ENCODE measurements at regions not wholly inside any gene's neighbourhood (a gene's known extent, or its start where the extent isn't known, plus 50 kb on each side); places are given as distances from the start of the nearest gene placed in this dataset.

GRCh38 chr11:114880442-114880841, 202.1 kb downstream of the NXPE2 start:
- DNase-seq: no peak

- no peak for DNase-seq
Measured at GRCh38 chr11:114883472-114883871, 205.1 kb downstream of the NXPE2 start.

GRCh38 chr11:114886644-114887265, 208.4 kb downstream of the NXPE2 start:
- no peak for DNase-seq

DNA sequence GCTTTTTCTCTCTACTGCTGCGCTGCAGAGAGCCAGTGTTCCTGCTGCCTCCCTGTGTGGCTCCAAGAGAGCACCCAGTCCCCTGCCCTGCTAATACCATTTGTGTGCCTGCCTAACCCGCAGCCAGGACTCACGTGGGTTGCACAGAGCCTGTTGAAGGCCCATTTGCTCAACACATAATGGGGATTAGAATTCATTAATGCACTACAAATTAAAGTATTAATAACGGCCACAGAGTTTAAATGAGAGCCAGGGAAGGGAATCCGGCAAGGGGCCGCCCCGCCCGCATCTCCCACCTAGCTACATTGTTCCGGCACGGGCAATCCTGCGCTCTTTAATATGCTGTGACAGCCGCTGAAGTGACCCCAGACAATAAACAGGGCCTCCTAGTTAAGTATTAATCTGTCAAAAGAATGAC, 211.3 kb downstream of the NXPE2 start:
- no peak for DNase-seq

DNA sequence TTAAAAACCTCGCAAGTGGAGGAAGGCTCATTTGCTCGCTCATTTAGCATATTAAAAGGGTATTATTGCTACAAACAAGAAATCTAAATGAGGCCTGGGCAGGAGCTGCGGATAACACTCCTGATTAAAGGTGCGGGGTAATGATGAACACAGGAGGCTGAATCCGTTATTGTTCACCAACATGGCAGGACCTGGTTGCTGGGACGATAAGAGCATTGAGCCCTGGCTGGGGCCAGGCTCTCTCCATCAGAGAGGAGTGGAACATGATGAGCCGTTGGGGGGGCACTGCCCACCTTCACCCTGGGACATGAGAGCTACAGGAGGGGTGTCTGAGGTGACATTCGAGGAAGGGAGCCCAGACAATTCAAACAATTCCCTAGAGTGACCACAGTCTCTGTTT, 211.7 kb downstream of the NXPE2 start:
- no peak for DNase-seq

DNA sequence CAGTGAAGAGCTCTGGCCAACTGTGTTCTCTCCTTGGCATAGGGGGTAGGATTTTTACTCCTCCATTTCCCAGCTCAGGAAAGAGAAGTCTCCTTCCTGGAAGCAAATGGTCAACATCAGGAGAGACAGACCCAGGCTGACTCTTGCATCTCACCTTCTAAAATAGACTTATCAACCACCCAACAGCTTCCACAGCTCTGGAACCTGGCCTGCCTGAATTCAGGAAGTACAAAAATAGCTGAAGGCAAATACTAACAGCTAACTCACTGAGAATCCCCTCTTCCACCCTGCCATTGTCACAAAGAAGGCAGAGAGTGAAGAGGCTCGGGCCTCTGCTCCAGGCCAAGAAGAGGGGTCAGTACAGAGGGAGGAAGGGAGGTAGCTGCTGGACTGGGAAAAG, 213.6 kb downstream of the NXPE2 start:
- no peak for DNase-seq

DNA sequence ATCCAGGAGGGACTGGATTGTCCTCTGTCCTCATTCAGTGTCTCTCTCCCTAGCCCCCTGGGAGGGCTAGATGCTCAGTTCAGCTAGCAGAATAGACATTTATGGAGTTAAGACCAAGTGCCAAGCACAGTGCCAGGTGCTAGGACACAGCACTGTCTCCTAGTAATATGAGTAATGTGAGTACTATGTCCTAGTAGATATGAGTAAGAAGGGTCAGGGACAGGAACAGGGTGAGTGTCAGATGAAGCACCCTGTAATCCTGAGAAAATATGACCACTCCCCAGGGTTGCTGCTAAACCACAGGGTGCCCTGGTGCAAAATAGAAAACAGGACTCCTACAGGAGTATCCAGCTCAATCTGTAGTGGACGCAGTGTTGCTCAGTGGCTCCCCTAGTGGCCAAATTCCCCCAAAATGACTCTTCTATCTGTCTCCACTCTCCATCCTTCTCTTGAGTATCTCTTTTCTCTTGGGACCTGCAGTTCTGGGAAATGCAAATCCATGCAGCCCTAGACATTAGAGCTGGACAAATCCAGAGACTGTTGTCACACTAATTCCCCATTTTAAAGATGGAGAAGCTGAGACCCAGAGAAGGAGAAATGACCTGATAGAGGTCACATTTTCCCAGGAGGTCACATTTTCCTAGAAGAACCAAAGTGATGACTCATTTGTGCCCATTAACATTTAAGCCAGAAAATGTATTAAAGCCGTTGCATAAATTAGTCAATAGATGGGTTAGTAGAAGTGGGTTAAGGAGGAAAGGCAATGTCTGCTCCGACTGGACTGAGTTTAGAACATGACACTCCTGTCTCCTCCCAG, 214.3 kb downstream of the NXPE2 start:
- peak in 1 of 2 experiments; percentile 14 for DNase-seq

DNA sequence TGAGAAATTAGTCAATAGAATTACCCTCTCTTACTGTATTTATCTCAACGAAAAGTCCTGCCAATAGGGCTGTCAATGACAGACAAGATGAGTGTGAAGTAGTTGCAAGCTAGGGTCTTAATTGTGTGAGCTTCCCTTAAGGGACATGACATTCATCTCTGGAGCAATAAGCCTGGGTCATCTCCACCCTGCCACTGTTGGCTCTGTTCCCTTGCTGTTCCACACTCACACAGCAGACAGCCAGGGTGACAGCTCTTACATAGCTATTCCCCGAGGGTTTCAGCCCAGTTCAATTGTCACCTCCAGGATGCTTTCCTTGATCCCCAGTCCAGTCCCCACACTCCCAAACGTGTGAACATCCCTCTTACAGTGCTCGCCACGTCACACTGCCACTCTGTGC, 215.0 kb downstream of the NXPE2 start:
- DNase-seq: no peak

DNA sequence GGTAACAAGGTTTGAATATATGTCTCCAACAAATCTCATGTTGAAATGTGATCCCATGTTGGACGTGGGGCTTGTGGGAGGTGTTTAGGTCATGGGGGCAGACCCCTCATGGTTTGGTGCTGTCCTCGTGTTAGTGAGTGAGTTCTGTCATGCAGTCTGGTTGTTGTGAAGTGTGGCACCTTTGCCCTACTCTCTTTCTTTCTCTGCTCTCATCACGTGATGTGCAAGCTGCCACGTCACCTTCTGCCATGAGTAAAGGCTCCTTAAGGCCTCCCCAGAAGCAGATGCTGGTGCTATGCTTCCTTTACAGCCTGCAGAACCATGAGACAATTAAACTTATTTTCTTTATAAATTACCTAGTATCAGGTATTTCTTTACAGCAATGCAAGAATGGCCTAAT, 218.3 kb downstream of the NXPE2 start:
- no peak for DNase-seq

DNA sequence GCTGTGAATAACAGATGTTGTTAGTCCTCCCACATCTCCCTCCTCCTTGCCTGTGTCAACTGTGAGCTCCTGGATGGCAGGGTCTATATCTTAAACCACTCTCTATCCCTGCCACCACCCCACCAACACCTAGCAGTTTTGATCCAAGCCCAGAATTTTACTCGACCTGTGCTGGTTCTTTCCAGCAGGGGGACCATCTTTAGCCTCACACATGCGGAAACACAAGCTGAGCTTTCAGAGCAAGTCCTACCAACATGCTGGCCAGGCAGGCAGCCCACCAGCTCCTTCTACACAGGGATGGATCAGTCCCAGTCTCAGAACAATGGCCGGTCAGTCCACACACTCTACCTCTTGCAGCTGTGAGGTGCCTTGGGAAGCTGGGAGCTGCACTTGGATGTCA, 231.5 kb downstream of the NXPE2 start:
- DNase-seq: no peak

GRCh38 chr11:114912826-114913225, 234.5 kb downstream of the NXPE2 start:
- no peak for DNase-seq

DNA sequence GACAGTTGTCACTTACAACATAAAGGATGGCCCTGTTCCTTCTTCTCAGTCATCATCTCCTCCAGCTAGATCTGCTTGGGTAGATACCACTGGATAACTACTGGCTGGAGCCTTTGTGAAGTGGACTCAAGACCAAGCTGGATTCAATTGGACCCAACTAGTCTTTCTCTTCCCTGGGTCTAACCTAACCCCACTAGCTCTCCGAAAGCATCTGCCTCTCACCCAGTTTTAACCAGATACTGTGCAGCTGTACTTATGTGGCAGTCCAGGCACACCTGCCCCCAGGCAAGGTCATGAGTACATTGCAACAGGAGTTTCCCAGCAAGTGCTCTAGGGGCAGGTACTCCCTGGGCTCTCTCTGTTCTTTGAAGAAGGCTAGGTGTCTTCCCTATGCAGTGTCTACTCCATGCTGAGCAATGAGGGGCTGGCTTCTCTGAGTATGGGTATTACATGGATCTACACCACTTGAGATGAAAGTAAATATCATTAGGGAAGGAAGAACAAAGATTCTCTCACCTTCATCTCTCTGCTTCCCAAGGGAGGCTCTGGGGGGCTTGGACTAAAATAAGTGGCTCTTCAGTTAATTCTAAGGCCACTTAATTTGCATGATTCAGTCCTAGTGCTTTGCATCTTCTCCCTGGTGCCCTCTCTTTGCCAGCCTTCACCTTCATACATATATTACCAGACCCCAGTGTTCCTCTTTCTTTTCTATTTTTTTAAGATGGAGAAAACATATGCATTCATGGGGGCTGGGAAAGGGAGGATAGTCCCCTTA, 236.1 kb downstream of the NXPE2 start:
- DNase-seq: no peak

DNA sequence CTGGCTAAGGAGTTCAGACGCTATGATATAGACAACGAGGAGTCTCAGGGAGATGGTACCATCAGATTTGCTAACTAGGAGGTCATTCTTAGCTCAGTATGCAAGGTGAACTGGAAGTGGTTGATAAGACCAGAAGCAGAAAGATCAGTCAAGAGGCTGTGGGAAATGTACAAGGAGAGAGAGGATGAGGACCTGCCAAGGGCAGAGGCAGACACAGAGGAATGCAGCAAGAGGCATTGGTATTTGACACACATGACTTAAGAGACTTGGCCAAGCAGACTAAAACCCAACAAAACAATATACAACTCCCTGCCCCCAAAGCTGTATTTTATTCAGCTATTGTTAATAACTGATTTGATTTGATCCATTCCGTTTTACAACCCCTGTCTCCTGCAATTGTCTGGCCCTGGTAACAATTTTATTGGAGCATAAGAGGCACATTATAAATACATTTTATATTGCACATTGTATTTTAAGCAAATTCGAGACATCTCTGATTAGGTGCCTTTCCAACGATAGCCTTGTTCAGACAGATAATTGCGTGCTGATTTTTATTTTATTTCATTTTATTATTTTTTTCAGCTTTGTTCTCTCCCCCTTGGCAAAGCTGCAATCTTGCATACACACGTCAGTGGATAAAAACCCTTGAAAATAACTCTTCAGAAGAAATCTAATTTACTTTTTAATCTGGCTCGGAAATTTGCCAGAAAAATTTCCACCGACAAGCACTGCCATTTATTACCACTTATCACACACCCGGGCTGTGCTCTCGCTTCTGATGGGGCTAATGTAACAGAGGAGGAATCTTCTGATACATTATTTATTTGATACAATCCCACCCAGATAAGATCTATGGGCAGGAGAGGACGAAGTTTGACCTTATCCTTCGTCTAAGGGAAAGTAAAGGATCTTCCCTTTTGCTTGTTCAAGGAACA, 237.8 kb downstream of the NXPE2 start:
- DNase-seq: no peak

- no peak for DNase-seq
Measured at GRCh38 chr11:114918286-114918685, 240.0 kb downstream of the NXPE2 start.

DNA sequence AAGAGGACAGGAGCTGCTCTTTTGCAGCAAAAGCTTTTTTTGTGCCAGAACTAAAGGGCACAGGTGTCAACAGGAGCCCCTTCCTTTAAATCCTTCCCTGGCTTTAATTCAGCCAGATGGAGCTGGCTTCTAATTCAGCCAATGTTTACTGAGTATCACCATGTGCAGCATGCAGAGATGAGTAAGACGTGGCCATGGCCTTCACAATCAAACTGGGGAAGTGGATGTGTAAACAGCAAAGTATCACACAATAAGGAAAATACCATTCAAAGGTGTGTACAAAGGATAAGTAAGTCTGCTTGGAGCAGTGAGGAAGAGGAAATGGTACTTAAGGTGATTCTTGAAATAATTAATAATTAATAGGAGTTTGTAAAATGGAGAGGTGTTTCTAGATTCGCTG, 243.4 kb downstream of the NXPE2 start:
- DNase-seq: no peak

DNA sequence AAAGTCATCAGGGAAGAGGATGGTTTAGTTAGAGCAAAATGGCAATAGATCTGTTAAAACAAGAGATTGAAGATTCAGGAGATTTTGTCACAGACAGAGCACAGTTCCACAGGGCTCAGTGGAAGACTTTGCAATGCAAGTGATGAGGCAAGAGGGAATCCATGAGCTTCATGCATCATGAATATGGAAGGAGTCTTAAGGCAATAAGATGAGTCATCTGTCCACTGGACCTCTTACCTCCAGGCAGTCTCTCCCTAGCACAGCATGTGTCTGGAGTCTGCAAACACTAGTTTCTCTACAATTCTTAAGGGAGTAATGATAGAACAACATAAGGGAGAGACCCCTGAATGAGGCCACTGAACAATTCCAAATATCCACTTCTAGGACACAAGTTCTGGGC, 245.7 kb downstream of the NXPE2 start:
- no peak for DNase-seq

DNA sequence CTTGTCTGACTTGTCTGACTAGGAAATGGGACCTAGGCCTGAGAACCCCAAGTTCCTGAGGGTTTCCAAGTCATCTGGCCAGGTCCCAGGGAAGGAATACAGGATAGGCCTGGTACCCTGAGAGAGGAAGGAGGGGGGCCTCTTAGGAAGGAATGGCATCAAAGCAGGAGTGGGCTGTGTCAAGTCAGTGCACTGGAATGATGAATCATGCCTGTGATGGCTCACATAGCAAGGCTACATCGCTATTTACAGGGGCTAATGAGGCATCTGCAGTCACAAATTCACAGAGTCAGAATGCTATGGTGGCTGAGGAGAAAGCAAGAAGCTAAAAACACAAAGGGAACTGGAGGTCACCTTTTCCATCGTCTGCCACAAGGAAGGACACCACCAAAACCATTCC, 247.3 kb downstream of the NXPE2 start:
- no peak for DNase-seq

GRCh38 chr11:114928260-114928870, 250.0 kb downstream of the NXPE2 start:
- DNase-seq: no peak

DNA sequence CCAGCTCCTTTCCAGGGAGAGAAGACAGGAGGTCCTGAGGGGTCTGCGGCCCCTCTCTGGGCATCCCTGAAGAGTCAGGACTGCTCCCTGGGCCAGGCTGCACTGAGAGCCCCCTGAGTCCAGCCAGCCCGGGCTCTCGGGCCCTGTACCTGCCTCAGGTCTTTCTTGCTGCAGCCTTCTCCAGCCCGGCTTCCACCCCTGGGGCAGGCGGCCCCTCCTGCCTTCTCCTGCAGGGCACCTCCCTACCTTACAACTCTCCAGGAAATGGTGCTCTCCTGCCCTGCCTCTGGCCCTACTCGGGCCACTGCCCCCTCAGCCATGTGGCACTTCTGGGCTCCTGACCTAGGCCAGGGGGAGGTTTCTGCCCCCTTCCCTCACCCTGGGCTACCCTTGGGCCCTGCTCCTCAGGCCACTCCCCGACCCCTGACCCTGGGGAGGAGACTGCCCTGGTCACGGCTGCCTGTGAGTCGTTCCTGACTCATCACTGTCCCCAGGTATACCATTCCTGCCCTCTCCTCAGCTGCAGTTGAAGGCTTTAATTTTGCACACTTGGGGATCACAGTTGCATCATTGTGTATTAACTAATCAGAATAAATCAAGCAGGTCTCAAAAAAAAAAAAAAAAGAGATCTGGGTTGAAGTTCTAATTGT, 251.1 kb downstream of the NXPE2 start:
- no peak for DNase-seq

DNA sequence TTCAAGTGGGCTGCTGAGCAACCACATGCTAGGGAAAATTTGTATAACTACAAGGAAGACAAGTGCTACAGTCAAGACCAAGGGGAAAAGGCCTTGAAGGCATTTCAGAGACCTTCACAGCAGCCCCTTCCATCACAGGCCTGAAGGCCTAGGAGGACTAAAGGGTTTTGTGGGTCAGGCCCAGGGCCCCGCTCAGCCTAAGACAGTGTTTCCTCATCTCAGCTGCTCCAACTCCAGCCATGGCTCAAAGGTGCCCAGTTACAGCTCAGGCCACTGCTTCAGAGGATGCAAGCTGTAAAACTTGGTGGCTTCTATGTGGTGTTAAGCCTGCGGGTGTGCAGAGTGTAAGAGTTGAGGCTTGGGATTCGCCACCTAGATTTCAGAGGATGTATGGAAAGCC, 260.5 kb downstream of the NXPE2 start:
- DNase-seq: no peak

DNA sequence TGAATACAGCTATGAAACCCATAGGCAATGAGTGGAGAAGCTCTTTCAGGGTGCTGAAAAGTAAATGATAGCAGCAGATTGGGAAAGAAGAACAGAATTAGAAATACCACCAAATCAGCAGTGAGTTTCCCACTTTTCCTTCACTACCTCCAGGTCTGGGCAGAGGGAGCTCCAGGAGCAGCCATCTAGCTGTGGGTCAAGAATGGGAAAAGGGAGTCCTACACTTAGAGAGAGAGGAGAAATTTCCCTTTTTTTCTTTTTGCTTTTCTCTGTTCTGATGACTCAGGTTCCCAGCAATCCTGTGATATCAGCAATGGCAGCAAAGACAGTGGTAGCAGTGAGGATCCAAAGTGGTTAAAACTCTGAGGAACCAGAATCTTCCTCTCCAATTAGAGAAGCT, 263.9 kb downstream of the NXPE2 start:
- DNase-seq: no peak

Data from SHP77 (cell line).